HK-2 (cell line): ENCODE measurements at regions not wholly inside any gene's neighbourhood (a gene's known extent, or its start where the extent isn't known, plus 50 kb on each side); places are given as distances from the start of the nearest gene placed in this dataset.

ENCODE experiments used
- DNase-seq: peaks from one replicate; pipeline ENCODE4 v3.0.0-alpha.2; 2018; ENCODE audit not compliant: unreplicated experiment

DNA sequence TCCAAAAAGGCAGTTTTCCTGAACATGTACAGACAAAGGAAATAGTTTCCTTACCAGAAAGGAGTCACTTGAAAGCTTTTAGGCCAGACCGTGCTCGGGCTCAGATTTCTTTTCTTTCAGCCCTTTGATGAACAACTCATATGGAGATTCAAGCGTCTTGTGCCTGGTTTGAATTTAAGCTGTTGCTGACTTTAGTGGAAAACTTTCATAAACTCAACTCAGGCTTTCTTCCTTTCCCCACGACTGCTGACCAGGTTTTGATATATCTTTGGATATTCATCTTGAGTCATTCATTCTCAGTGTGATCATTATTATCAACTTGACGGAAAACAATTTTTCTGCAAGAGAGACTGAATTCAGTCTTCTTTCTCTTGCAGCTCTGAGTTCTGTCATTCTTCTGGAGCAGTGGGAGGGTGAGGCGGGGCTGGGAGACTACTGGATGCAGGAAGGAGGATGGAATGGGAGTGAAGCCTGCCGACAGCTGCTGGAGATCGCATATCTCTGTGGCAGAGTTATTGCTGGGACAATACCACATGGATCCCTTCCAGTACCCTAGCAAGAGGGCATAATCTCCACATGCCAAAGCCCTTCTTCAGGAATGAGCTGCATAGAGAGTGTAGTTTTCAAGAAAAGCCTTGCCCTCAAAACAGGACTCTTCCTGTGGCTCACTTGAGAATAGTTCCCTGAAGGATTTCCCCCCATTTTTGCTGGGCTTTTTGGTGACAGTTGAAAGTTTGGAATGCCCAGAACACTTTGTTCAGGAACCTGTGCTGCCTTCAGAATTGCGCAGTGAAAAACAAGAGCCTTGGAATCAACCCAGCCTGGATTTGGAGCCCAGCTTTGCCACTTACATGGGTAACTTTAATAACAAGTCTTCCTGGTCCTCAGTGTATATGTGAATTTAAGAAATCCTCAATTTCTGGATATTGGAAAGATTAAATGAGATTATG is 364.4 kb downstream of the ZNF521 start:
- DNase-seq, result no peak

DNA sequence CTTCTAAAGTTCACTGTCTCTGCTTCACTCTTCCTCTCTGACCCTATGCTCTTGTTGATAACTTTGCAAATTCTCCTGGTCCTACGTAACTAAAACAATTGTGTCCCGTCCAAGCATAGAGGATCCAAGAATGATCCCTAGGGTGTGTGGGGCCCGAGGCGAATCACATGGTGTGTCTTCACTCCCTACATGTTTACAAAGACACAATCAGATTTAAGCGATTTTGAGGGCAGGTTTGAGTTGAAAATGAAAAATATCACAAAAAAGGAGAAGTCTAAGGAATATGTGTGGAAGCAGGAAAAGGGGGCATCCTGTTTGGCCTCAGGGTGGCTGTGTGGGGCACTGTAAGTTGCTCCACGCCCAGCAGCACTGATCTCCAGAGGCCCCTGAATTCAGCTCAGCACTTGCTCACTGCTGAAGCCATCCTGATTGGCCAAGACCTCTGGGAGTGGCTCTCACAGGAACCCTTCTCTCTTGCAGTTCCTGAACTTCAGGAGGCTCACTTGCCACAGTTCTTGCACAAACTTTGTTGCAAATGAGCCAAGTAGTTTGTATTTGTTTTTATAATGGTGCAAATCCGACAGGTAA is 363.6 kb downstream of the ZNF521 start:
- DNase-seq, result no peak

DNA sequence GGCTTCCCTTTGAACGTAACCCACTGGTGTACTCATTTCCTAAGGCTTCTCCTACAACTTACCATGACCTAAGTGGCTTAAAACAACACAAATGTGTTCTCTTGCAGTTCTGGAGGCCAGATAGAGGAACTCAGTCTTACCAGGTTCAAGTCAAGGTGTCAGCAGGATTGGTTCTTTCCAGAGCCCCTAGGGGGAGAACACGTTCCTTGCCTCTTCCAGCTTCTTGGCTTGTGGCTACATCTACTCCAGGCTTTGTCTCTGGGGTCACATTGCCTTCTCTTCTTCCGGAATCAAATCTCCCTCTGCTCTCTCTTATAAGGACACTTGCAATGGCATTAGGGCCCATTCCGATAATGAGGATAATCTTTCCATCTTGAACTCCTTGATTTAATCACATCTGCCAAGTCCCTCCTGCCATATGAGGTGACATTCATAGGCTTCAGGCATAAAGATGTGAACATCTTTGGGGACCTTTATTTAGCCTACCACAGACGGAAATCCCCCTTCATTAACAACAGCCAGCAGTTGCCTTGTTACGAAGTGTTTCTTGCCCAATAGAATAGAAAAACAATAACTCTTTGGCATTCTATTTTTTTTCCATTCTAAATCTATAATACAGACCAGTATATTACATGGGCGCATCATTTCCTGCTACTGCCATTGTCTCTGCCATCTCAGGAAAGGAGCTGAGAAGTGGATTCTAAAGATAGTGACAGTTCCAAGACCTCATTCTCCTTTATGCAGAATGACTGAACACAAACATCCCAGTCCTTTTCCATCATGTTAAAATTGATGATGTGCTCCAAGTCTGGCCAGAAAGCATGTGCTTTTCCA is 362.0 kb downstream of the ZNF521 start:
- no peak for DNase-seq

DNA sequence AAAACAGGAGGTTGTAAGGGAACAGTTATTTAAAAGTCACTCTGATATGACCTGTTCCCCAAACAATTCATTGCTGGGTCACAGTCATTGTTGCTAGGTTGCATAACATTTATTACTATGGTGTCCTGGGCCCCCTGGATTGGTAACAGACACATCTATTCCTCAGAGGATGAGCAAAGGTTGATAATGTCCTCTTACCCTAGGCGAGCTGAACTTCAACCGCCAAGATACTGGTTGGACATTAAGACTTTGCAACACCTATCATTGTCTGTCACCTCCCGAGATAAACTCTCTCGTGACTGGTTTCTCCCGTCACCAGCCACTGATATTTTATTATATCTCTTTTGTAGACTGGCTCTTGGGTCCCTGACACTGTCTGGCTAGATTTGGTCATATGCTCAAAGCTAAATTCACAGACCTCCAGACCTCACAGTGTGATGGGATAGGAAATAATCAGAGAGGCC is 361.3 kb downstream of the ZNF521 start:
- no peak for DNase-seq

GRCh38 chr18:24991141-24992060 is 360.6 kb downstream of the ZNF521 start:
- no peak for DNase-seq

DNA sequence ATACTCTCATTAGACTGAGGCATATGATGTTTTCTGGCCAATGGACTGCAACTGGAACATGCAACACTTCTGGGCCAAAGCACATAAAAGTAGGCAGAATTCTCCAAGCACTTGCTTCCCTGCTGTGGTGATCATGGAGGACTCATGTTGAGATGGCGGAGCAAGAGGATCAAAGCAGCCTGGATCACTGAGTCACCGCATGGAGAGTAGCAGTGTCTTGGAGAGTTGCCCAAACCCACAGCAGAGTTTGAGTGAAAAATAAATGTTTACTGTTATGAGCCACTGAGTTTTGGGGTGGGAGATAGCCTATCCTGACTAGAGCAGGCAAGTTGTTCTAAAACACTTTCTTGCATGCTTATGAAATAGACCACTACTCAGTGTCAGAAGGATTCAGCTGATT is 359.5 kb downstream of the ZNF521 start:
- no peak for DNase-seq

- no peak for DNase-seq
Observed at GRCh38 chr18:24993628-24994027, 358.3 kb downstream of the ZNF521 start.

DNA sequence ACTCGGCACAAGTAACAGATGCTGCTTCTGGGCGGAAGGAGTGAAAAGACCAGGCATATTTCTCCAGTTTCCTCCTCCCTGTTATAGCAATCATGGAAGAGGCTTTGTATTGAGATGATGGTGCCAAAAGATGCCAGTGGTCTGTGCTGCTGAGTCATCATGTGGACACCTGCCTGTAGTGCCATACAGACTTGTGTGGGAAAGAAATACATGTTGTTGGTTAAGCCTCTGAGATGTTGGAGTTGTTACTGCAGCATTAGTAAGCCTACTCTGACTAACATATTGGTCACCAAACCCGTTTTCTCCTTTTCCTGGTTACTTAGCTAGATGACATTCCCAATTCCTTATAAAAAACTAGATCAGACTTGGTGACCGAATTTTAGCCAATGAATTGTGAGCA is 356.9 kb downstream of the ZNF521 start:
- DNase-seq, result no peak

GRCh38 chr18:24995755-24996154 is 356.2 kb downstream of the ZNF521 start:
- DNase-seq, result no peak

- no peak for DNase-seq
Observed at GRCh38 chr18:24999650-25000267, 352.2 kb downstream of the ZNF521 start.

- DNase-seq, result no peak
Observed at GRCh38 chr18:25001803-25002202, 350.2 kb downstream of the ZNF521 start.

DNA sequence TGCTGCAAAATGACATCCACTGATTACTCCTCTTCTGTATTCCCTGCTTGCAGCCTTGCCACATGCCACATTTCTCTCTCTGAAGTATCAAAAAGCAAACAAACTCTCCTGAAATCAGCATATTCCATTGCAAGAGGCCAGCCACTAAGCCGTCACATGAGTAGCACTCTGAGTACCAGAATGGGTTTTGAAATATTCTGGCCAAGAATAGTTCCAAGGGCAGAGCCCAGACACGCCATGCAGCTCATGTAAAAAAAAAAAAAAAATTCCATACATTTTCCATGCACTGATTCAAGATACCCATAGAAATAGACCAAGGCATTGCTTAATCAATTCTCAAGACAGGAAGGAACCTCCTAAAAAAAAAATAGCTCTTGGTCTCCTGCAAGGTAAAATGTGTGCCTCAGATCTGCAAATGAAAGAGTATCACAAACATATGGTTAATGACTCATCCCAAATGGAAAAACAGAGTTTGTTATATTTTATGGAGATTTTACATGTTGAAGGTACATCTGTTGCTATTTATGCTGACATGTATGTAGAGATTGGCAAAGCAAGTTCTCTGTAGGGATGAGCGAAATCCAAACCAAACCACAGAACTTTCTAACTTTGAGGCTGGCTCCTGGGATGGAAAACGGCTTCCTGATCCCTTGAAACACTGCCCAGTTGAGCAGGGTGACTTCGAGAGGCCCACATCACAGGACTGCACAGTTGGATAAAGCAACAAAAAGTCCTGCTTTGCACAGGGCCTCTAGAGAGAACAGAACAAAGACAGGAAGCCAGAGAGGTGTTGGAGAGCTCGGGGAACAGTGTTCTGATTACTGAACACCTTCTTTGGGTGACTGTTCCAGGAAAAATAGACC is 346.2 kb downstream of the ZNF521 start:
- DNase-seq, result no peak

- DNase-seq, result no peak
Observed at GRCh38 chr18:25010623-25011374, 341.2 kb downstream of the ZNF521 start.
